ENCODE measurements at regions not wholly inside any gene's neighbourhood (a gene's known extent, or its start where the extent isn't known, plus 50 kb on each side); places are given as distances from the start of the nearest gene placed in this dataset.

DNA sequence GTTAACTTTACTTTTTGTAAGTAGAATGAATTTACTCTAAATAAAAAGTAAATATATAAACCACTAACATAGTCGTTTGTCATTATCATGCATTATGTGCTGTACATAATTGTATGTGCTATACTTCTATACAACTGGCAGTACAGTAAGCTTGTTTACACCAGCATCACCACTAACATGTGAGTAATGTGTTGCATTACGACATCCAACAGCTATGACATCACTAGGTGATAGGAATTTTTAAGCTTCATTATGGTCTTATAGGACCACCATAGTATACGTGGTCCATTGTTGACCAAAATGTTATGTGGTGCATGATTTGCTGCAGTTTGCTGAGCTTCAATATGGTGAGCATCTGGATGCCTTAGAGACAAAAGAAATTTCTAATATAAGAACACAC lies 819.1 kb upstream of the GRAMD2B start:
- no peaks in the 10 kb centered on the region for H3K27me3 ChIP-seq (ENCODE audit: control insufficient read depth in 1 of 2, insufficient read depth in 2 of 2, low read length in 2 of 2)
- no peak for TF ChIP-seq ZNF777 (CRISPR knock-in tag; IDR thresholded peaks at IDR 0.05)
- no peak for TF ChIP-seq ZNF557 (CRISPR knock-in tag; IDR thresholded peaks at IDR 0.05)
- TF ChIP-seq ZNF10 (CRISPR knock-in tag; IDR thresholded peaks at IDR 0.05; ENCODE audit: borderline replicate concordance, low read depth): no peak
- no peak for TF ChIP-seq MXD4 (CRISPR knock-in tag; IDR thresholded peaks at IDR 0.05)
- TF ChIP-seq IKZF4 (CRISPR knock-in tag; IDR thresholded peaks at IDR 0.05; ENCODE audit: borderline replicate concordance, low read depth, not compliant biosample characterization): no peak
- no peak for TF ChIP-seq NR2F6 (IDR thresholded peaks at IDR 0.05)
- no peak for TF ChIP-seq NR2F6 (CRISPR knock-in tag; IDR thresholded peaks at IDR 0.05)
- no peak for TF ChIP-seq KDM2A (CRISPR knock-in tag; IDR thresholded peaks at IDR 0.05; ENCODE audit: borderline replicate concordance, low read depth)
- no peak for TF ChIP-seq NFKBIZ (CRISPR knock-in tag; IDR thresholded peaks at IDR 0.05)
- TF ChIP-seq CREB1 (IDR thresholded peaks at IDR 0.05): peak; percentile 70
- no peak for TF ChIP-seq CREB1 (CRISPR knock-in tag; IDR thresholded peaks at IDR 0.05)
- TF ChIP-seq ZNF34 (CRISPR knock-in tag; IDR thresholded peaks at IDR 0.05; ENCODE audit: borderline replicate concordance): no peak
- TF ChIP-seq ZNF251 (CRISPR knock-in tag; IDR thresholded peaks at IDR 0.05): no peak
- TF ChIP-seq, protein P1, sequence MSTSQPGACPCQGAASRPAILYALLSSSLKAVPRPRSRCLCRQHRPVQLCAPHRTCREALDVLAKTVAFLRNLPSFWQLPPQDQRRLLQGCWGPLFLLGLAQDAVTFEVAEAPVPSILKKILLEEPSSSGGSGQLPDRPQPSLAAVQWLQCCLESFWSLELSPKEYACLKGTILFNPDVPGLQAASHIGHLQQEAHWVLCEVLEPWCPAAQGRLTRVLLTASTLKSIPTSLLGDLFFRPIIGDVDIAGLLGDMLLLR (CRISPR knock-in tag; IDR thresholded peaks at IDR 0.05): no peak
- no peak for TF ChIP-seq GATAD2A (CRISPR knock-in tag; IDR thresholded peaks at IDR 0.05)
- peak; percentile 14; the same call in 1 of the 2 replicates for TF ChIP-seq ATF7 (IDR thresholded peaks at IDR 0.05)
- TF ChIP-seq ATF7 (CRISPR knock-in tag; IDR thresholded peaks at IDR 0.05): no peak

More for the DNA sequence above, 819.1 kb upstream of the GRAMD2B start:
- 1% methylated on average over 3 of the region's 3 CpGs for WGBS (ENCODE audit: low lambda C conversion rate)
- Histone ChIP-seq H3K27ac (ENCODE audit: extremely low read length, insufficient read depth, low read length) (no peak overlapping the region), H3K4me3 (replicated peaks in 1 of 3; ENCODE audit: insufficient read depth in 1 of 3, low read depth in 2 of 3, low read length in 3 of 3) (no peak overlapping the region), H3K9ac (ENCODE audit: insufficient read depth, low read depth, low read length) (no peak overlapping the region), H3K79me2 (ENCODE audit: insufficient read depth, low read length) (no peaks in the 10 kb centered on the region), H4K20me1 (ENCODE audit: insufficient read depth, low read length) (no peaks in the 10 kb centered on the region), H3K36me3 (replicated peaks in 1 of 2; ENCODE audit: control insufficient read depth in 1 of 2, insufficient read depth in 2 of 2, low read length in 2 of 2) (no peaks in the 10 kb centered on the region), H3K4me2 (ENCODE audit: low read depth, low read length) (no peak overlapping the region), H2AFZ (ENCODE audit: low read length) (no peak overlapping the region), H3K4me1 (ENCODE audit: insufficient read depth, low read length) (no peaks in the 10 kb centered on the region), H3K9me3 (ENCODE audit: low read length) (peaks cover 29% of the 10 kb centered on the region; the same call in 1 of the 2 replicates)
- ChIA-PET CTCF (ENCODE audit: low intra/inter-chr PET ratio, low total read pairs) (no interaction called here), POLR2A (no interaction called here)
- no peak for DNase-seq (ENCODE audit: low spot score)
- in situ Hi-C loops (cut with HindIII; ENCODE audit: extremely low pct_ligation_motif_present, low pct_unique_long_range_greater_than_20kb): no loop called here
- BruUV-seq (replicated peaks): no TSS peak
- intact Hi-C loops (cut with micrococcal nuclease; ENCODE audit: unreplicated experiment): no loop called here
- FAIRE-seq: no peak
- ATAC-seq: no peak

All from HepG2 (cell line).